ENCODE measurements at regions not wholly inside any gene's neighbourhood (a gene's known extent, or its start where the extent isn't known, plus 50 kb on each side); places are given as distances from the start of the nearest gene placed in this dataset.

DNA sequence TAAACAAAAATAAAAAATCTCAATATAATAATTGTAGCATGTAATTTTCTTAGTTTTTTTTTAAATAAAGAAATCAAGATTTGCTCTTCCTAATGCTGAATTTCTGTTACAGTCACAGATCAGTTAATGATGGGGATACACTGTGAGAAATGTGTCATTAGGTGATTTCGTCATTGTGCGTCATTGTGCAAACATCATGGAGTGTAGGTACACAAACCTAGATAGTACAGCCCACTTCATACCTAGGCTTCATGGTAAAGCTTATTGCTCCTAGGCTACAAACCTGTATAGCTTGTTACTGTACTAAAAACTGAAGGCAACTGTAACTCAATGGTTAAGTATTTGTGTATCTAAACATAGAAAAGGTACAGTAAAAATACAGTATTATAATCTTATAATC, 74.4 kb upstream of the LSM8 start:
- Histone ChIP-seq H3K27me3 (ENCODE audit: insufficient read depth, low read depth, low read length) (no peaks in the 10 kb centered on the region), H2AFZ (ENCODE audit: low read depth, low read length) (no peak overlapping the region), H3K9me2 (ENCODE audit: insufficient read depth, low read length) (no peaks in the 10 kb centered on the region), H3K79me2 (replicated peaks; ENCODE audit: insufficient read depth, low read length) (no peaks in the 10 kb centered on the region), H3F3A (ENCODE audit: insufficient read depth, low read length, poor library complexity, severe bottlenecking) (no peaks in the 10 kb centered on the region), H4K20me1 (ENCODE audit: insufficient read depth) (no peaks in the 10 kb centered on the region), H3K4me2 (ENCODE audit: low read length) (no peak overlapping the region), H3K36me3 (ENCODE audit: insufficient read depth, low read length) (no peaks in the 10 kb centered on the region), H3K9ac (ENCODE audit: low read length) (no peak overlapping the region), H3K9me3 (ENCODE audit: low read length) (no peaks in the 10 kb centered on the region), H3K27ac (ENCODE audit: low read length) (no peak overlapping the region), H3K4me3 (ENCODE audit: low read length) (no peak overlapping the region)
- TF ChIP-seq EP300 (conservative IDR thresholded peaks at IDR 0.05; ENCODE audit: poor library complexity, severe bottlenecking) (no peak), MXI1 (conservative IDR thresholded peaks at IDR 0.05; ENCODE audit: poor library complexity, severe bottlenecking) (no peak), TAF1 (IDR thresholded peaks at IDR 0.05; ENCODE audit: low read depth) (no peak)
- TF ChIP-seq, protein P1, sequence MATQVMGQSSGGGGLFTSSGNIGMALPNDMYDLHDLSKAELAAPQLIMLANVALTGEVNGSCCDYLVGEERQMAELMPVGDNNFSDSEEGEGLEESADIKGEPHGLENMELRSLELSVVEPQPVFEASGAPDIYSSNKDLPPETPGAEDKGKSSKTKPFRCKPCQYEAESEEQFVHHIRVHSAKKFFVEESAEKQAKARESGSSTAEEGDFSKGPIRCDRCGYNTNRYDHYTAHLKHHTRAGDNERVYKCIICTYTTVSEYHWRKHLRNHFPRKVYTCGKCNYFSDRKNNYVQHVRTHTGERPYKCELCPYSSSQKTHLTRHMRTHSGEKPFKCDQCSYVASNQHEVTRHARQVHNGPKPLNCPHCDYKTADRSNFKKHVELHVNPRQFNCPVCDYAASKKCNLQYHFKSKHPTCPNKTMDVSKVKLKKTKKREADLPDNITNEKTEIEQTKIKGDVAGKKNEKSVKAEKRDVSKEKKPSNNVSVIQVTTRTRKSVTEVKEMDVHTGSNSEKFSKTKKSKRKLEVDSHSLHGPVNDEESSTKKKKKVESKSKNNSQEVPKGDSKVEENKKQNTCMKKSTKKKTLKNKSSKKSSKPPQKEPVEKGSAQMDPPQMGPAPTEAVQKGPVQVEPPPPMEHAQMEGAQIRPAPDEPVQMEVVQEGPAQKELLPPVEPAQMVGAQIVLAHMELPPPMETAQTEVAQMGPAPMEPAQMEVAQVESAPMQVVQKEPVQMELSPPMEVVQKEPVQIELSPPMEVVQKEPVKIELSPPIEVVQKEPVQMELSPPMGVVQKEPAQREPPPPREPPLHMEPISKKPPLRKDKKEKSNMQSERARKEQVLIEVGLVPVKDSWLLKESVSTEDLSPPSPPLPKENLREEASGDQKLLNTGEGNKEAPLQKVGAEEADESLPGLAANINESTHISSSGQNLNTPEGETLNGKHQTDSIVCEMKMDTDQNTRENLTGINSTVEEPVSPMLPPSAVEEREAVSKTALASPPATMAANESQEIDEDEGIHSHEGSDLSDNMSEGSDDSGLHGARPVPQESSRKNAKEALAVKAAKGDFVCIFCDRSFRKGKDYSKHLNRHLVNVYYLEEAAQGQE (IDR thresholded peaks at IDR 0.05; ENCODE audit: borderline replicate concordance): no peak
- TF ChIP-seq, protein P2, sequence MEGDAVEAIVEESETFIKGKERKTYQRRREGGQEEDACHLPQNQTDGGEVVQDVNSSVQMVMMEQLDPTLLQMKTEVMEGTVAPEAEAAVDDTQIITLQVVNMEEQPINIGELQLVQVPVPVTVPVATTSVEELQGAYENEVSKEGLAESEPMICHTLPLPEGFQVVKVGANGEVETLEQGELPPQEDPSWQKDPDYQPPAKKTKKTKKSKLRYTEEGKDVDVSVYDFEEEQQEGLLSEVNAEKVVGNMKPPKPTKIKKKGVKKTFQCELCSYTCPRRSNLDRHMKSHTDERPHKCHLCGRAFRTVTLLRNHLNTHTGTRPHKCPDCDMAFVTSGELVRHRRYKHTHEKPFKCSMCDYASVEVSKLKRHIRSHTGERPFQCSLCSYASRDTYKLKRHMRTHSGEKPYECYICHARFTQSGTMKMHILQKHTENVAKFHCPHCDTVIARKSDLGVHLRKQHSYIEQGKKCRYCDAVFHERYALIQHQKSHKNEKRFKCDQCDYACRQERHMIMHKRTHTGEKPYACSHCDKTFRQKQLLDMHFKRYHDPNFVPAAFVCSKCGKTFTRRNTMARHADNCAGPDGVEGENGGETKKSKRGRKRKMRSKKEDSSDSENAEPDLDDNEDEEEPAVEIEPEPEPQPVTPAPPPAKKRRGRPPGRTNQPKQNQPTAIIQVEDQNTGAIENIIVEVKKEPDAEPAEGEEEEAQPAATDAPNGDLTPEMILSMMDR (IDR thresholded peaks at IDR 0.05; ENCODE audit: poor library complexity, severe bottlenecking): no peak

DNA sequence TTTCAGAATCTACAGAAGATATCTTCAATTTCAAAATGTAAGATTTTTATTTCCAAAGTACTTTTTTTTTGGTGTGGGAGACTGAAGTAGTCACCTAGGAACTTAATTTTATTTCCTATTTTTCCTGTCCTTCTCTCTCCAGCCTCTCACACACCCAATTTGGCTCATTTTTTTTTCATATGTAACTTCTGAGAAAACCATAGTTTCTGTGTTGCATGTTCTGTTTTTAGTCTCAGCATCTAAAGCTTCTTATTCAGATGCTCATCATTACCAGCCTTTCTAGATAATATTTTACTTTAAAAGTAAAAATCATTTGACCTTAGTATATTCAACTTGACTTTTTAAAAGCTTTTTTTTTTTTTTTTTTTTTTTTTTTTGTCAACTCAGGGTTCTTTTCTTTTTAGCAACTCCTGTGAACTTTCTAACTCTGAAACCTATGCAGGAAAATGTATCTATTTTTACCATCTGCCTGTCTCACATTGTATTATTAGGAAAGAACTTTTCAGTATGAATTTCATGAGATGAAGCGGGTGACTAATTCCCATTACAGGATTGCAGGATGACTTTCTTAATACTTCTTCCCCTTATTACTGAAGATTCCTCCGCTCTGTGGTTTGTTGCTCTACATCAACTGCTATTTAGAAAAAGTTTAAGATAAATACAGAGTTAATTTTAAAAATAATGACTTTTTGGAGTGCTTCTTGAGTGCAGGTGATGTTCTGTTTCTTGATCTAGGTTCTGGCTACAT, 73.6 kb upstream of the LSM8 start:
- H3F3A ChIP-seq (ENCODE audit: insufficient read depth, low read length, poor library complexity, severe bottlenecking): no peaks in the 10 kb centered on the region
- no peak overlapping the region for H2AFZ ChIP-seq (ENCODE audit: low read depth, low read length)
- no peaks in the 10 kb centered on the region for H3K79me2 ChIP-seq (replicated peaks; ENCODE audit: insufficient read depth, low read length)
- H3K9me2 ChIP-seq (ENCODE audit: insufficient read depth, low read length): no peaks in the 10 kb centered on the region
- no peaks in the 10 kb centered on the region for H3K27me3 ChIP-seq (ENCODE audit: insufficient read depth, low read depth, low read length)
- H3K9ac ChIP-seq (ENCODE audit: low read length): no peak overlapping the region
- H3K4me3 ChIP-seq (ENCODE audit: low read length): no peak overlapping the region
- no peaks in the 10 kb centered on the region for H4K20me1 ChIP-seq (ENCODE audit: insufficient read depth)
- H3K4me2 ChIP-seq (ENCODE audit: low read length): no peak overlapping the region
- no peak overlapping the region for H3K27ac ChIP-seq (ENCODE audit: low read length)
- TF ChIP-seq, protein P1 (IDR thresholded peaks at IDR 0.05; ENCODE audit: borderline replicate concordance): no peak
- no peak for TF ChIP-seq RAD21 (conservative IDR thresholded peaks at IDR 0.05)
- no peak for TF ChIP-seq EP300 (conservative IDR thresholded peaks at IDR 0.05; ENCODE audit: poor library complexity, severe bottlenecking)
- TF ChIP-seq POLR2AphosphoS5 (IDR thresholded peaks at IDR 0.05): no peak
- no peak for TF ChIP-seq SMC3 (conservative IDR thresholded peaks at IDR 0.05; ENCODE audit: poor library complexity)
- TF ChIP-seq MXI1 (conservative IDR thresholded peaks at IDR 0.05; ENCODE audit: poor library complexity, severe bottlenecking): no peak
- TF ChIP-seq TAF1 (IDR thresholded peaks at IDR 0.05; ENCODE audit: low read depth): no peak
- no peak for TF ChIP-seq EZH2 (IDR thresholded peaks at IDR 0.05; ENCODE audit: borderline replicate concordance, insufficient read depth, low read length, poor library complexity, severe bottlenecking)
- TF ChIP-seq, protein P2 (IDR thresholded peaks at IDR 0.05; ENCODE audit: poor library complexity, severe bottlenecking): no peak
- no peaks in the 10 kb centered on the region for H3K36me3 ChIP-seq (ENCODE audit: insufficient read depth, low read length)
- H3K9me3 ChIP-seq (ENCODE audit: low read length): no peaks in the 10 kb centered on the region

All from neural cell (in vitro differentiated cells).